WTC11 (cell line): ENCODE measurements at regions not wholly inside any gene's neighbourhood (a gene's known extent, or its start where the extent isn't known, plus 50 kb on each side); places are given as distances from the start of the nearest gene placed in this dataset.
"Not testable (repeated sequence)": the region's sequence is repeated elsewhere in the genome, so short reads cannot be mapped to it uniquely, and the experiment has no call there.

ENCODE experiments used
- CBFB ChIP-seq: sonication (generic); formaldehyde crosslinking; IDR thresholded peaks from 2 replicates; pipeline ENCODE4 v1.8.1; 2022; ENCODE audit warnings: mild to moderate bottlenecking, low read depth, missing genetic modification reagents
- ETV6 ChIP-seq: sonication (generic); formaldehyde crosslinking; IDR thresholded peaks from 2 replicates; pipeline ENCODE4 v1.8.1; 2022; ENCODE audit warnings: mild to moderate bottlenecking, missing genetic modification reagents
- GTF2I ChIP-seq: fragments of 250-450 bp; sonication (Bioruptor Pico); conservative IDR thresholded peaks from 2 replicates; pipeline ENCODE4 v1.4.0; 2021; ENCODE audit warnings: mild to moderate bottlenecking
- IRF2 ChIP-seq: sonication (generic); formaldehyde crosslinking; IDR thresholded peaks from 2 replicates; pipeline ENCODE4 v1.8.0; 2022; ENCODE audit warnings: low read depth, missing genetic modification reagents, borderline replicate concordance
- MXD4 ChIP-seq: fragments of 250-450 bp; sonication (Bioruptor Pico); IDR thresholded peaks from 2 replicates; pipeline ENCODE4 v1.8.0; 2021; ENCODE audit warnings: mild to moderate bottlenecking, moderate library complexity, borderline replicate concordance
- NR1H2 ChIP-seq: sonication (generic); formaldehyde crosslinking; IDR thresholded peaks from 2 replicates; pipeline ENCODE4 v1.9.0; 2021; ENCODE audit warnings: mild to moderate bottlenecking, moderate library complexity, missing genetic modification reagents
- SMAD4 ChIP-seq: sonication (generic); formaldehyde crosslinking; IDR thresholded peaks from 2 replicates; pipeline ENCODE4 v1.8.0; 2022; ENCODE audit warnings: mild to moderate bottlenecking, missing genetic modification reagents
- TEAD4 ChIP-seq: sonication (generic); formaldehyde crosslinking; IDR thresholded peaks from 2 replicates; pipeline ENCODE4 v1.8.0; 2022; ENCODE audit warnings: mild to moderate bottlenecking, missing genetic modification reagents
- ZNF232 ChIP-seq: sonication (generic); formaldehyde crosslinking; IDR thresholded peaks from 2 replicates; pipeline ENCODE4 v1.8.0; 2022; ENCODE audit warnings: mild to moderate bottlenecking, missing genetic modification reagents
- TF ChIP-seq, protein P1 (sequence below): sonication (generic); formaldehyde crosslinking; IDR thresholded peaks from 2 replicates; pipeline ENCODE4 v1.8.0; 2023; ENCODE audit warnings: missing genetic modification reagents
- TF ChIP-seq, protein P2 (sequence below): fragments of 200-600 bp; IDR thresholded peaks from 2 replicates; pipeline ENCODE4 v1.8.0; 2022; ENCODE audit warnings: antibody characterized with exemption
- TF ChIP-seq, protein P3 (sequence below): sonication (generic); formaldehyde crosslinking; conservative IDR thresholded peaks from 2 replicates; pipeline ENCODE4 v1.8.1; 2023; ENCODE audit warnings: mild to moderate bottlenecking, low read depth, missing genetic modification reagents, moderate library complexity
- TF ChIP-seq, protein P4 (sequence below): sonication (generic); formaldehyde crosslinking; IDR thresholded peaks from 2 replicates; pipeline ENCODE4 v1.8.1; 2022; ENCODE audit warnings: low read depth, mild to moderate bottlenecking, moderate library complexity, missing genetic modification reagents, borderline replicate concordance

DNA sequence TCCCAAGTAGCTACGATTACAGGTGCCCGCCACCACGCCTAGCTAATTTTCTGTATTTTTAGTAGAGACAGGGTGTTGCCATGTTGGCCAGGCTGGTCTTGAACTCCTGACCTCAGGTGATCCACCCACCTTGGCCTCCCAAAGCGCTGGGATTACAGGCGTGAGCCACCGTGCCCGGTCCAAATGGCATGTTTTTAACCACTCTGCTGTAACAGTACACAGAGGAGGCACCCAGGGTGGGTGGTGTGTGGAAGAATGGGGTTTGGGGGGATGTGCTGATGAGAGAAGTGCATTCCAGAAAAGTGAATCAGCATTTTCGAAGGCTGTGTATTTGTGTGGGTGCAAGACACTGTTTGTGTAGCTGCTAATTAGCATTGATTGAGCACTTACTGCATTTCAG, 78.1 kb upstream of the SH3PXD2B start:
- not testable (repeated sequence) for TF ChIP-seq CBFB; IRF2 (CRISPR knock-in tag); TEAD4 (CRISPR knock-in tag); NR1H2 (CRISPR knock-in tag); GTF2I (CRISPR knock-in tag); ETV6 (CRISPR knock-in tag); SMAD4 (CRISPR knock-in tag); MXD4 (CRISPR knock-in tag); ZNF232 (CRISPR knock-in tag)
- TF ChIP-seq, protein P1, sequence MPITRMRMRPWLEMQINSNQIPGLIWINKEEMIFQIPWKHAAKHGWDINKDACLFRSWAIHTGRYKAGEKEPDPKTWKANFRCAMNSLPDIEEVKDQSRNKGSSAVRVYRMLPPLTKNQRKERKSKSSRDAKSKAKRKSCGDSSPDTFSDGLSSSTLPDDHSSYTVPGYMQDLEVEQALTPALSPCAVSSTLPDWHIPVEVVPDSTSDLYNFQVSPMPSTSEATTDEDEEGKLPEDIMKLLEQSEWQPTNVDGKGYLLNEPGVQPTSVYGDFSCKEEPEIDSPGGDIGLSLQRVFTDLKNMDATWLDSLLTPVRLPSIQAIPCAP (CRISPR knock-in tag), result not testable (repeated sequence)
- TF ChIP-seq, protein P2, sequence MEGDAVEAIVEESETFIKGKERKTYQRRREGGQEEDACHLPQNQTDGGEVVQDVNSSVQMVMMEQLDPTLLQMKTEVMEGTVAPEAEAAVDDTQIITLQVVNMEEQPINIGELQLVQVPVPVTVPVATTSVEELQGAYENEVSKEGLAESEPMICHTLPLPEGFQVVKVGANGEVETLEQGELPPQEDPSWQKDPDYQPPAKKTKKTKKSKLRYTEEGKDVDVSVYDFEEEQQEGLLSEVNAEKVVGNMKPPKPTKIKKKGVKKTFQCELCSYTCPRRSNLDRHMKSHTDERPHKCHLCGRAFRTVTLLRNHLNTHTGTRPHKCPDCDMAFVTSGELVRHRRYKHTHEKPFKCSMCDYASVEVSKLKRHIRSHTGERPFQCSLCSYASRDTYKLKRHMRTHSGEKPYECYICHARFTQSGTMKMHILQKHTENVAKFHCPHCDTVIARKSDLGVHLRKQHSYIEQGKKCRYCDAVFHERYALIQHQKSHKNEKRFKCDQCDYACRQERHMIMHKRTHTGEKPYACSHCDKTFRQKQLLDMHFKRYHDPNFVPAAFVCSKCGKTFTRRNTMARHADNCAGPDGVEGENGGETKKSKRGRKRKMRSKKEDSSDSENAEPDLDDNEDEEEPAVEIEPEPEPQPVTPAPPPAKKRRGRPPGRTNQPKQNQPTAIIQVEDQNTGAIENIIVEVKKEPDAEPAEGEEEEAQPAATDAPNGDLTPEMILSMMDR, result not testable (repeated sequence)
- TF ChIP-seq, protein P3, sequence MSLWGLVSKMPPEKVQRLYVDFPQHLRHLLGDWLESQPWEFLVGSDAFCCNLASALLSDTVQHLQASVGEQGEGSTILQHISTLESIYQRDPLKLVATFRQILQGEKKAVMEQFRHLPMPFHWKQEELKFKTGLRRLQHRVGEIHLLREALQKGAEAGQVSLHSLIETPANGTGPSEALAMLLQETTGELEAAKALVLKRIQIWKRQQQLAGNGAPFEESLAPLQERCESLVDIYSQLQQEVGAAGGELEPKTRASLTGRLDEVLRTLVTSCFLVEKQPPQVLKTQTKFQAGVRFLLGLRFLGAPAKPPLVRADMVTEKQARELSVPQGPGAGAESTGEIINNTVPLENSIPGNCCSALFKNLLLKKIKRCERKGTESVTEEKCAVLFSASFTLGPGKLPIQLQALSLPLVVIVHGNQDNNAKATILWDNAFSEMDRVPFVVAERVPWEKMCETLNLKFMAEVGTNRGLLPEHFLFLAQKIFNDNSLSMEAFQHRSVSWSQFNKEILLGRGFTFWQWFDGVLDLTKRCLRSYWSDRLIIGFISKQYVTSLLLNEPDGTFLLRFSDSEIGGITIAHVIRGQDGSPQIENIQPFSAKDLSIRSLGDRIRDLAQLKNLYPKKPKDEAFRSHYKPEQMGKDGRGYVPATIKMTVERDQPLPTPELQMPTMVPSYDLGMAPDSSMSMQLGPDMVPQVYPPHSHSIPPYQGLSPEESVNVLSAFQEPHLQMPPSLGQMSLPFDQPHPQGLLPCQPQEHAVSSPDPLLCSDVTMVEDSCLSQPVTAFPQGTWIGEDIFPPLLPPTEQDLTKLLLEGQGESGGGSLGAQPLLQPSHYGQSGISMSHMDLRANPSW (CRISPR knock-in tag), result not testable (repeated sequence)
- TF ChIP-seq, protein P4, sequence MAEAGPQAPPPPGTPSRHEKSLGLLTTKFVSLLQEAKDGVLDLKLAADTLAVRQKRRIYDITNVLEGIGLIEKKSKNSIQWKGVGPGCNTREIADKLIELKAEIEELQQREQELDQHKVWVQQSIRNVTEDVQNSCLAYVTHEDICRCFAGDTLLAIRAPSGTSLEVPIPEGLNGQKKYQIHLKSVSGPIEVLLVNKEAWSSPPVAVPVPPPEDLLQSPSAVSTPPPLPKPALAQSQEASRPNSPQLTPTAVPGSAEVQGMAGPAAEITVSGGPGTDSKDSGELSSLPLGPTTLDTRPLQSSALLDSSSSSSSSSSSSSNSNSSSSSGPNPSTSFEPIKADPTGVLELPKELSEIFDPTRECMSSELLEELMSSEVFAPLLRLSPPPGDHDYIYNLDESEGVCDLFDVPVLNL (CRISPR knock-in tag), result not testable (repeated sequence)
